Cardiac fibroblast (primary cell): ENCODE measurements at regions not wholly inside any gene's neighbourhood (a gene's known extent, or its start where the extent isn't known, plus 50 kb on each side); places are given as distances from the start of the nearest gene placed in this dataset.
"Not testable (repeated sequence)": the region's sequence is repeated elsewhere in the genome, so short reads cannot be mapped to it uniquely, and the experiment has no call there.

Source experiments
- DNase-seq, 2 donors: peaks; one replicate each; pipeline versions ENCODE4 v3.0.0 to v3.0.0-alpha.2; 2010; ENCODE audit warnings: low read depth in 2 of 2
- H3K4me3 ChIP-seq, 2 donors: replicated peaks in 1 of 2; 1 replicate in 1 of 2; 2 replicates in 1 of 2; pipeline ENCODE4 v1.5.1; 2011; ENCODE audit warnings: low read depth in 2 of 2, low read length in 2 of 2, mild to moderate bottlenecking in 2 of 2, moderate library complexity in 1 of 2
- CTCF ChIP-seq: IDR thresholded peaks from one replicate; pipeline ENCODE4 v1.5.1; 2011; ENCODE audit warnings: low read depth, mild to moderate bottlenecking, low read length, inconsistent platforms

- no peak for DNase-seq
- no peak overlapping the region for H3K4me3 ChIP-seq
- no peak for TF ChIP-seq CTCF
Observed at GRCh38 chr22:48422900-48423480, 1404.7 kb downstream of the BRD1 start.

GRCh38 chr22:48418831-48419230 is 1408.8 kb downstream of the BRD1 start:
- no peak for TF ChIP-seq CTCF
- H3K4me3 ChIP-seq, result no peak overlapping the region
- DNase-seq, result no peak

GRCh38 chr22:48417225-48418070 is 1410.2 kb downstream of the BRD1 start:
- no peak overlapping the region for H3K4me3 ChIP-seq
- DNase-seq, result no peak
- TF ChIP-seq CTCF, result no peak

- DNase-seq, result no peak
- TF ChIP-seq CTCF, result no peak
- H3K4me3 ChIP-seq, result no peak overlapping the region
Observed at GRCh38 chr22:48416396-48417224, 1411.1 kb downstream of the BRD1 start.

- TF ChIP-seq CTCF, result no peak
- H3K4me3 ChIP-seq, result no peak overlapping the region
- DNase-seq, result no peak
Observed at GRCh38 chr22:48415520-48415919, 1412.2 kb downstream of the BRD1 start.

- no peak overlapping the region for H3K4me3 ChIP-seq
- DNase-seq, result no peak
- no peak for TF ChIP-seq CTCF
Observed at GRCh38 chr22:48414651-48415050, 1413.0 kb downstream of the BRD1 start.

GRCh38 chr22:48412931-48413330 is 1414.7 kb downstream of the BRD1 start:
- H3K4me3 ChIP-seq, result not testable (repeated sequence)

More at GRCh38 chr22:48412931-48413330, 1414.7 kb downstream of the BRD1 start:
- not testable (repeated sequence) for DNase-seq
